GM12878 (cell line): ENCODE measurements at regions not wholly inside any gene's neighbourhood (a gene's known extent, or its start where the extent isn't known, plus 50 kb on each side); places are given as distances from the start of the nearest gene placed in this dataset.

Source experiments
- ATAC-seq: fragments of 200-7000 bp; cut with Tn5 transposase; 3 replicates; pipeline ENCODE4 v1.9.1; 2020; ENCODE audit warnings: mild to moderate bottlenecking, moderate library complexity
- BruUV-seq: library from RNA; stranded (reverse); fragments of 400-500 nt; replicated peaks from 2 replicates; lab custom pipeline; 2021; lab: Mats Ljungman, UMichigan
- CTCF ChIA-PET: fragments of 300-600 bp; sonication (Branson Sonifier 250); formaldehyde crosslinking; extraction: SDS; loops from one replicate; lab custom pipeline; 2021; ENCODE audit warnings: inconsistent platforms; lab: Yijun Ruan, JAX
- POLR2A ChIA-PET: fragments of 350-600 bp; formaldehyde crosslinking; extraction: SDS; loops from one replicate; lab custom pipeline; 2021; ENCODE audit warnings: inconsistent platforms; lab: Charles Lee
- RAD21 ChIA-PET: fragments of 300-600 bp; sonication (Branson Sonifier 250); formaldehyde crosslinking; loops from one replicate; lab custom pipeline; 2023; ENCODE audit warnings: antibody characterized with exemption; ENCODE audit not compliant: unreplicated experiment; lab: Charles Lee
- SMC1A ChIA-PET: fragments of 300-600 bp; sonication (Branson Sonifier 250); formaldehyde crosslinking; loops from one replicate; lab custom pipeline; 2023; ENCODE audit not compliant: unreplicated experiment, uncharacterized antibody; lab: Charles Lee
- DNase-seq: peaks from one replicate; pipeline ENCODE4 v3.0.0-alpha.2; 2011; ENCODE audit warnings: low read depth, low spot score
- FAIRE-seq: peaks from 3 replicates; lab custom pipeline; 2011; peaks lifted over from hg19 to GRCh38; lab: Jason Lieb, UNC
- H2AFZ ChIP-seq: 2 replicates; pipeline ENCODE4 v1.6.0; 2011; ENCODE audit warnings: low read depth, low read length, control low read depth; ENCODE audit not compliant: control insufficient read depth
- H3K27ac ChIP-seq: 2 replicates; pipeline ENCODE4 v1.5.1; 2011; ENCODE audit warnings: control low read depth; ENCODE audit not compliant: control insufficient read depth, insufficient read depth
- H3K27me3 ChIP-seq, 2 experiments: replicated peaks in 1 of 2; 2 replicates each; pipeline versions ENCODE4 v1.6.0 to v1.6.1; 2011; ENCODE audit warnings: low read length in 1 of 2; ENCODE audit not compliant: control insufficient read depth in 2 of 2, insufficient read depth in 2 of 2
- H3K36me3 ChIP-seq, 2 experiments: 2 replicates each; pipeline ENCODE4 v1.5.1; 2011; ENCODE audit warnings: low read length in 1 of 2; ENCODE audit not compliant: control insufficient read depth in 2 of 2, insufficient read depth in 2 of 2
- H3K4me1 ChIP-seq: 2 replicates; pipeline ENCODE4 v1.6.1; 2011; ENCODE audit warnings: mild to moderate bottlenecking, low read length, moderate library complexity, mixed read lengths; ENCODE audit not compliant: control insufficient read depth, insufficient read depth
- H3K4me2 ChIP-seq: 2 replicates; pipeline ENCODE4 v1.6.0; 2011; ENCODE audit warnings: control low read depth; ENCODE audit not compliant: control insufficient read depth, insufficient read depth
- H3K4me3 ChIP-seq: fragments of 200-600 bp; sonication (generic); 2 replicates; pipeline ENCODE4 v1.5.1; 2016
- H3K79me2 ChIP-seq: 2 replicates; pipeline ENCODE4 v1.6.0; 2011; ENCODE audit warnings: low read length; ENCODE audit not compliant: control insufficient read depth, insufficient read depth
- H3K9ac ChIP-seq: 2 replicates; pipeline ENCODE4 v1.8.0; 2011; ENCODE audit warnings: low read length, control low read depth, mixed read lengths; ENCODE audit not compliant: control insufficient read depth, insufficient read depth
- H3K9me3 ChIP-seq: replicated peaks from 3 replicates; pipeline ENCODE4 v1.5.1; 2011; ENCODE audit warnings: mild to moderate bottlenecking, low read length; ENCODE audit not compliant: control insufficient read depth, insufficient read depth
- H4K20me1 ChIP-seq: 2 replicates; pipeline ENCODE4 v1.6.0; 2011; ENCODE audit not compliant: control insufficient read depth, insufficient read depth
- CBX3 ChIP-seq: fragments of 200-600 bp; sonication (generic); IDR thresholded peaks from 2 replicates; pipeline ENCODE4 v1.6.1; 2016; ENCODE audit warnings: low read depth, borderline replicate concordance
- JUNB ChIP-seq: IDR thresholded peaks from 2 replicates; pipeline ENCODE4 v1.6.1; 2016; ENCODE audit warnings: antibody characterized with exemption, mild to moderate bottlenecking
- JUND ChIP-seq: IDR thresholded peaks from 2 replicates; pipeline ENCODE4 v1.6.1; 2012; ENCODE audit warnings: low read depth, mild to moderate bottlenecking, low read length, improper control_type of control experiment, moderate library complexity
- RUNX3 ChIP-seq: IDR thresholded peaks from 2 replicates; pipeline ENCODE4 v1.6.1; 2012; ENCODE audit warnings: low read length, inconsistent platforms
- SMAD5 ChIP-seq: IDR thresholded peaks from 2 replicates; pipeline ENCODE4 v1.6.1; 2016; ENCODE audit warnings: antibody characterized with exemption, low read depth
- YY1 ChIP-seq: IDR thresholded peaks from 2 replicates; pipeline ENCODE4 v1.6.1; 2011; ENCODE audit warnings: low read depth, mild to moderate bottlenecking, low read length
- WGBS: methylation state at CpG from one replicate; pipeline ENCODE4 v1.1.6; 2016; ENCODE audit warnings: low lambda C conversion rate; ENCODE audit not compliant: insufficient replicate concordance, insufficient coverage; ENCODE audit errors: missing lambda C conversion rate; 5-methylcytosine and 5-hydroxymethylcytosine counted together
- in situ Hi-C: fragments of 300-500 bp; cut with MboI; formaldehyde crosslinking; loops from 9 replicates; pipeline ENCODE4 v1.14.3; 2018; ENCODE audit warnings: mixed read lengths
- intact Hi-C: fragments of 100-400 bp; cut with micrococcal nuclease; formaldehyde crosslinking; loops from one replicate; pipeline ENCODE4 v1.14.2; 2022; ENCODE audit not compliant: unreplicated experiment
- TF ChIP-seq, protein P1 (sequence below): fragments of 450-650 bp; IDR thresholded peaks from 2 replicates; pipeline ENCODE4 v1.6.1; 2016; ENCODE audit warnings: mild to moderate bottlenecking
- TF ChIP-seq, protein P2 (sequence below): fragments of 450-650 bp; IDR thresholded peaks from 2 replicates; pipeline ENCODE4 v1.6.1; 2017; ENCODE audit warnings: mild to moderate bottlenecking, moderate library complexity
- TF ChIP-seq, protein P3 (sequence below): IDR thresholded peaks from 2 replicates; pipeline ENCODE4 v1.6.1; 2011; ENCODE audit warnings: borderline replicate concordance, low read depth, mild to moderate bottlenecking, moderate library complexity, mixed read lengths, low read length; ENCODE audit not compliant: insufficient read depth; ENCODE audit errors: extremely low read length

DNA sequence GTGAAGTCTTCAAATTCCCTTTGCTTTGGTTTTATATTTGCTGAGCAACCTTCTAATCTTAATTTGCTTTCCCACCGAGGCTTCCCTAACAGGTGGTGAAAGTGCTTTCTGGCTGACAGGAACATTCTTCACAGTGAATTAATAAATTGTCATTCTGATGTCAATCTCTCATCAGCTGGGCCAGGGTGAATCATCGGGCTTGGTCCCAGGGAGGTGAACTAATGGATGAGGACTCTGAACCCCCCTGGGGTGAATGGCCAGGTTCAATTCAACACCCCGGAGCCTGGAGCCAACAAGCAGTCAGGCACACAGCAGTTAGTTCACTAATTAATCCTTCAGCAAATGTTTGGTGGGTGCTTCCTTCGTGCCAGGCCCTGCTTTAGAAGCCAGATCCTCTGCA lies 155.4 kb upstream of the PDGFD start:
- POLR2A ChIA-PET: no interaction called here
- no peak for TF ChIP-seq JUNB
- TF ChIP-seq CBX3: no peak
- TF ChIP-seq, protein P1, sequence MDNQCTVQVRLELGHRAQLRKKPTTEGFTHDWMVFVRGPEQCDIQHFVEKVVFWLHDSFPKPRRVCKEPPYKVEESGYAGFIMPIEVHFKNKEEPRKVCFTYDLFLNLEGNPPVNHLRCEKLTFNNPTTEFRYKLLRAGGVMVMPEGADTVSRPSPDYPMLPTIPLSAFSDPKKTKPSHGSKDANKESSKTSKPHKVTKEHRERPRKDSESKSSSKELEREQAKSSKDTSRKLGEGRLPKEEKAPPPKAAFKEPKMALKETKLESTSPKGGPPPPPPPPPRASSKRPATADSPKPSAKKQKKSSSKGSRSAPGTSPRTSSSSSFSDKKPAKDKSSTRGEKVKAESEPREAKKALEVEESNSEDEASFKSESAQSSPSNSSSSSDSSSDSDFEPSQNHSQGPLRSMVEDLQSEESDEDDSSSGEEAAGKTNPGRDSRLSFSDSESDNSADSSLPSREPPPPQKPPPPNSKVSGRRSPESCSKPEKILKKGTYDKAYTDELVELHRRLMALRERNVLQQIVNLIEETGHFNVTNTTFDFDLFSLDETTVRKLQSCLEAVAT: no peak
- TF ChIP-seq, protein P2, sequence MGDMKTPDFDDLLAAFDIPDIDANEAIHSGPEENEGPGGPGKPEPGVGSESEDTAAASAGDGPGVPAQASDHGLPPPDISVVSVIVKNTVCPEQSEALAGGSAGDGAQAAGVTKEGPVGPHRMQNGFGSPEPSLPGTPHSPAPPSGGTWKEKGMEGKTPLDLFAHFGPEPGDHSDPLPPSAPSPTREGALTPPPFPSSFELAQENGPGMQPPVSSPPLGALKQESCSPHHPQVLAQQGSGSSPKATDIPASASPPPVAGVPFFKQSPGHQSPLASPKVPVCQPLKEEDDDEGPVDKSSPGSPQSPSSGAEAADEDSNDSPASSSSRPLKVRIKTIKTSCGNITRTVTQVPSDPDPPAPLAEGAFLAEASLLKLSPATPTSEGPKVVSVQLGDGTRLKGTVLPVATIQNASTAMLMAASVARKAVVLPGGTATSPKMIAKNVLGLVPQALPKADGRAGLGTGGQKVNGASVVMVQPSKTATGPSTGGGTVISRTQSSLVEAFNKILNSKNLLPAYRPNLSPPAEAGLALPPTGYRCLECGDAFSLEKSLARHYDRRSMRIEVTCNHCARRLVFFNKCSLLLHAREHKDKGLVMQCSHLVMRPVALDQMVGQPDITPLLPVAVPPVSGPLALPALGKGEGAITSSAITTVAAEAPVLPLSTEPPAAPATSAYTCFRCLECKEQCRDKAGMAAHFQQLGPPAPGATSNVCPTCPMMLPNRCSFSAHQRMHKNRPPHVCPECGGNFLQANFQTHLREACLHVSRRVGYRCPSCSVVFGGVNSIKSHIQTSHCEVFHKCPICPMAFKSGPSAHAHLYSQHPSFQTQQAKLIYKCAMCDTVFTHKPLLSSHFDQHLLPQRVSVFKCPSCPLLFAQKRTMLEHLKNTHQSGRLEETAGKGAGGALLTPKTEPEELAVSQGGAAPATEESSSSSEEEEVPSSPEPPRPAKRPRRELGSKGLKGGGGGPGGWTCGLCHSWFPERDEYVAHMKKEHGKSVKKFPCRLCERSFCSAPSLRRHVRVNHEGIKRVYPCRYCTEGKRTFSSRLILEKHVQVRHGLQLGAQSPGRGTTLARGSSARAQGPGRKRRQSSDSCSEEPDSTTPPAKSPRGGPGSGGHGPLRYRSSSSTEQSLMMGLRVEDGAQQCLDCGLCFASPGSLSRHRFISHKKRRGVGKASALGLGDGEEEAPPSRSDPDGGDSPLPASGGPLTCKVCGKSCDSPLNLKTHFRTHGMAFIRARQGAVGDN: no peak
- TF ChIP-seq, protein P3, sequence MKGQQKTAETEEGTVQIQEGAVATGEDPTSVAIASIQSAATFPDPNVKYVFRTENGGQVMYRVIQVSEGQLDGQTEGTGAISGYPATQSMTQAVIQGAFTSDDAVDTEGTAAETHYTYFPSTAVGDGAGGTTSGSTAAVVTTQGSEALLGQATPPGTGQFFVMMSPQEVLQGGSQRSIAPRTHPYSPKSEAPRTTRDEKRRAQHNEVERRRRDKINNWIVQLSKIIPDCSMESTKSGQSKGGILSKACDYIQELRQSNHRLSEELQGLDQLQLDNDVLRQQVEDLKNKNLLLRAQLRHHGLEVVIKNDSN: no peak
- no peak for TF ChIP-seq JUND
- TF ChIP-seq SMAD5: no peak
- TF ChIP-seq YY1: no peak
- no peak for TF ChIP-seq RUNX3
- no peaks in the 10 kb centered on the region for H3K4me1 ChIP-seq
- H3K27me3 ChIP-seq: no peaks in the 10 kb centered on the region
- SMC1A ChIA-PET: no interaction called here
- intact Hi-C loops (no loop called here), in situ Hi-C loops (no loop called here)
- no peaks in the 10 kb centered on the region for H4K20me1 ChIP-seq
- FAIRE-seq (no peak), ATAC-seq (no peak), DNase-seq (no peak)
- BruUV-seq: no TSS peak
- H3K79me2 ChIP-seq: no peaks in the 10 kb centered on the region
- H3K4me3 ChIP-seq: no peak overlapping the region
- H3K4me2 ChIP-seq: no peak overlapping the region
- H3K9ac ChIP-seq: no peak overlapping the region
- H2AFZ ChIP-seq: no peak overlapping the region
- CTCF ChIA-PET: no interaction called here
- H3K9me3 ChIP-seq: no peaks in the 10 kb centered on the region
- RAD21 ChIA-PET: no interaction called here
- 8% methylated on average over 4 of the region's 4 CpGs for WGBS
- H3K27ac ChIP-seq: no peak overlapping the region
- no peaks in the 10 kb centered on the region for H3K36me3 ChIP-seq
